ENCODE measurements at regions not wholly inside any gene's neighbourhood (a gene's known extent, or its start where the extent isn't known, plus 50 kb on each side); places are given as distances from the start of the nearest gene placed in this dataset.

DNA sequence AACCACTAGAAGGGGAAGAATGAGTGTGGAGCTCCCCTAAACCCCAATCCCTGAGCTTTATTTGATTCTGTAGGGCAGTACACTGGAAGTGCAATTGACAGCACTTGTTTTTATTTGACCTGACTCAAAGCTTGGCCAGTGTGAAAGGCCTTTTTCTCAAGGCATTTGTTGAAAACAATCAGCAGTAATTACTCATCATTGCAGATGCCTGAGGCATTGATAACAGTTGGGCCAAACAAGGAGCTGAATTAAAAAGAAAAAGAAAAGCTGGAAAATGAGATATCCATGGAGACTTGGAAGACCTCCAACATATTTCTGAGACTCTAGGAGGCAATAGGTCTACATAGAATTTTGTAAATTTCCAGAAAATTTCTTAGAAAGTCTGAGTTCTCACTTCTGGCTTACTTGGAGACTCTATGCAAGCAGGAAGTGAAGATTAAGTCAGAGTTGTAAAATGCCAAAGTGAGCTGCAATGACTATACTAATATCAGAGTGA lies 200.8 kb upstream of the KCNJ16 start:
- POLR2A ChIA-PET: no interaction called here
- CTCF ChIA-PET (ENCODE audit: low intra/inter-chr PET ratio): no interaction called here

DNA sequence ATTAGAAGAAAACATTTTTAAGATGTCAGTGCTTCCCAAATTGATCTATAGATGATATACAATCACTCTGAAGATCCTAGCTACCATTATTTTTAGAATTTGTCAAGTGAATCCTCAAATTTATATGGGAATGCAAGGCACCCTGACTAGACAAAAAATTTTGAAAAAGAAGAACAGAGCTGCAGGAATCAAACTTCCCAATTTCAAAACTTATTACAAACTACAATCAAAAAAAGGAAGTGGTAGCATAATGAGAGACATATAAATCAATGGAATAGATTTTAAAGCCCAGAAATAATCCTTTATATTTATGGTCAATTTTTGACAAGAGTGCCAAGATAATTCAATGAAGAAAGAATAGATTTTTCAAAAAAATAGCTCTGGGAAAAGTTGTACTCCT lies 198.3 kb upstream of the KCNJ16 start:
- ChIA-PET POLR2A (no interaction called here), CTCF (ENCODE audit: low intra/inter-chr PET ratio) (no interaction called here)
- Histone ChIP-seq H3K36me3 (ENCODE audit: control insufficient read depth, insufficient read depth, low read length) (no peaks in the 10 kb centered on the region), H2AFZ (ENCODE audit: low read depth, low read length) (no peak overlapping the region), H3K27ac (ENCODE audit: extremely low read depth, low read depth, low read length) (no peak overlapping the region), H3K9ac (ENCODE audit: insufficient read depth in 1 of 2, low read depth in 2 of 2, low read length in 2 of 2) (no peak overlapping the region), H3K79me2 (ENCODE audit: control insufficient read depth, insufficient read depth, low read length) (no peaks in the 10 kb centered on the region), H3K4me3 (no peak overlapping the region), H3K9me1 (ENCODE audit: control insufficient read depth, insufficient read depth, low read length) (no peaks in the 10 kb centered on the region), H3K4me2 (ENCODE audit: insufficient read depth, low read length) (no peak overlapping the region), H3K27me3 (ENCODE audit: control insufficient read depth in 2 of 2, insufficient read depth in 2 of 2, low read length in 2 of 2) (no peaks in the 10 kb centered on the region), H4K20me1 (replicated peaks; ENCODE audit: control insufficient read depth, insufficient read depth, low read length) (no peaks in the 10 kb centered on the region), H3K9me3 (replicated peaks; ENCODE audit: control insufficient read depth, insufficient read depth, low read depth, low read length) (0 out of 2 replicates have a peak, but pooled peaks cover 2% of the 10 kb centered on the region), H3K4me1 (replicated peaks in 1 of 2; ENCODE audit: control insufficient read depth in 2 of 2, insufficient read depth in 2 of 2, low read length in 2 of 2) (peaks cover 0 to 1% of the 10 kb centered on the region in 2 experiments; a peak in 2 of 5 replicates)
- FAIRE-seq: no peak
- no peak for ATAC-seq
- in situ Hi-C loops (cut with MboI): no loop called here
- no peak for DNase-seq (ENCODE audit: extremely low read depth in 1 of 4, low spot score in 3 of 4)
- intact Hi-C loops (cut with micrococcal nuclease): no loop called here
- BruUV-seq (replicated peaks): no TSS peak
- TF ChIP-seq GATAD2A (IDR thresholded peaks at IDR 0.05) (no peak), IRF9 (tag; IDR thresholded peaks at IDR 0.05) (no peak), PML (IDR thresholded peaks at IDR 0.05; ENCODE audit: low read length) (no peak), HNRNPUL1 (IDR thresholded peaks at IDR 0.05; ENCODE audit: low read length) (no peak)
- TF ChIP-seq, protein P1, sequence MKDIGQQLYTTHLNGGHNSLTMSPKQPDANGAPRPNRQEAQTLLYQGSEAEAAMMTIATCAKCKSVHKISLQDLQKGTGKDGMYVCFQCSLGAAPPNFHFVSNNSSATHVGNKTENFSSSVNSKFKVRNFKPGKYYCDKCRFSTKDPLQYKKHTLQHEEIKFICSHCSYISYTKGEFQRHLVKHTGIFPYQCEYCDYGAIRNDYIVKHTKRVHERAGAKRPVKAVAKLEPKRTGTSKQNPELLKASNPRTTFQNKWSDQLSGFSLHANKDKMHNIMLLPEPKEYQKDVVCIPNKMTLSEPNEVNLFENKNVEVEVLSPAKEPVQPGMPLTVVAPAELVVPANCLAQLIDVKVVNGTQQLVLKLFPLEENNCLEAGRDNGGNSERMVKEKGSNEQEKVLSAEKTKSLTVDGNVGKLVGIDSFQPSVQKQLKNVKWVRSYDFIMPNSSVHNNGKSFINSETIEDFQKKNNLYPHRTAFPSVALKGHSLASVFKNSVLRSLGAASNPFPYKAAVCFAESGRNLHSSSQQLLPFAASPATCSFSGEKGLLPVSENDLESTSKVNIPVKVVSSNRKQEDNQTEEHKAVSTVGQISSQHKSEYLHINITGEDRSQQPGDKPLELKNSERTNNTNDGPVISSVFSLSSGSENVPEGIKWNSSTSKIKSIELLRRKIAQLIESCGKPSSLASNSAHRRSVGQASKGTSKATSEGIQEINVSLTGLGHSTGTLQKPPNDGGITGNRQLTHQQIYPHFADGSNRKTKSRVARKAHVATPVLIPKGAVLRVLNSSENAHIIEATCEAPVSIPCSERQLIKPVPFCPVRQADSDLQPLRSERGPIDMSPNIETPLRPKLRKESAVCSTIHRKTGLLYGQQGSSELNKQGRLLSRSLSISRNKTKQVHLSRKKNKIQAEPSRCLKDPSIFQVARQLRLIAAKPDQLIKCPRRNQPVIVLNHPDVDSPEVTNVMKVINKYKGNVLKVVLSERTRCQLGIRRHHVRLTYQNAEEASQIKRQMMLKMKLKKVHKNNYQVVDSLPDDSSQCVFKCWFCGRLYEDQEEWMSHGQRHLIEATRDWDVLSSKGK (CRISPR knock-in tag; IDR thresholded peaks at IDR 0.05): no peak

More for the DNA sequence above, 200.8 kb upstream of the KCNJ16 start:
- Histone ChIP-seq H3K4me1 (replicated peaks in 1 of 2; ENCODE audit: control insufficient read depth in 2 of 2, insufficient read depth in 2 of 2, low read length in 2 of 2) (no peaks in the 10 kb centered on the region; a peak in 2 of 5 replicates), H3K27me3 (ENCODE audit: control insufficient read depth in 2 of 2, insufficient read depth in 2 of 2, low read length in 2 of 2) (no peaks in the 10 kb centered on the region), H2AFZ (ENCODE audit: low read depth, low read length) (0 out of 2 replicates have a peak overlapping the region, but pooled peaks have one; percentile 40), H3K27ac (ENCODE audit: extremely low read depth, low read depth, low read length) (peak overlapping the region; percentile 43; the same call in 1 of the 3 replicates), H3K4me3 (no peak overlapping the region), H3K9me1 (ENCODE audit: control insufficient read depth, insufficient read depth, low read length) (no peaks in the 10 kb centered on the region), H3K9ac (ENCODE audit: insufficient read depth in 1 of 2, low read depth in 2 of 2, low read length in 2 of 2) (no peak overlapping the region), H3K9me3 (replicated peaks; ENCODE audit: control insufficient read depth, insufficient read depth, low read depth, low read length) (0 out of 2 replicates have a peak, but pooled peaks cover 2% of the 10 kb centered on the region), H3K79me2 (ENCODE audit: control insufficient read depth, insufficient read depth, low read length) (no peaks in the 10 kb centered on the region), H3K36me3 (ENCODE audit: control insufficient read depth, insufficient read depth, low read length) (no peaks in the 10 kb centered on the region), H3K4me2 (ENCODE audit: insufficient read depth, low read length) (no peak overlapping the region), H4K20me1 (replicated peaks; ENCODE audit: control insufficient read depth, insufficient read depth, low read length) (no peaks in the 10 kb centered on the region)
- FAIRE-seq: no peak
- in situ Hi-C loops (cut with MboI) (no loop called here), intact Hi-C loops (cut with micrococcal nuclease) (no loop called here)
- no TSS peak for BruUV-seq (replicated peaks)
- TF ChIP-seq MYC (IDR thresholded peaks at IDR 0.05; ENCODE audit: low read depth, low read length) (no peak), MYC (CRISPR knock-in tag; IDR thresholded peaks at IDR 0.05; ENCODE audit: borderline replicate concordance, low read depth) (no peak), CBFA2T3 (IDR thresholded peaks at IDR 0.05) (peak; percentile 44), CBFA2T2 (conservative IDR thresholded peaks at IDR 0.05) (0 out of 2 replicates have a peak, but pooled peaks have one; percentile 12), DPF2 (IDR thresholded peaks at IDR 0.05) (peak; percentile 29; the same call in 1 of the 2 replicates), TRIM24 (IDR thresholded peaks at IDR 0.05) (0 out of 4 replicates have a peak, but pooled peaks of 1 of the 2 experiments have one; percentile 35), EP300 (IDR thresholded peaks at IDR 0.05; ENCODE audit: low read length) (peak; percentile 25; the same call in 1 of the 2 replicates), NFIC (IDR thresholded peaks at IDR 0.05) (peak; percentile 74), CBX3 (IDR thresholded peaks at IDR 0.05; ENCODE audit: borderline replicate concordance in 1 of 2, low read length in 2 of 2) (0 out of 3 replicates have a peak, but pooled peaks of 1 of the 2 experiments have one; percentile 44), ARID1B (IDR thresholded peaks at IDR 0.05) (peak; percentile 33; the same call in 1 of the 2 replicates), ZNF785 (CRISPR knock-in tag; IDR thresholded peaks at IDR 0.05) (no peak), BHLHE40 (IDR thresholded peaks at IDR 0.05; ENCODE audit: low read length) (no peak), RAD21 (CRISPR knock-in tag; conservative IDR thresholded peaks at IDR 0.05 in 1 of 2, IDR thresholded peaks at IDR 0.05 in 1 of 2) (0 out of 4 replicates have a peak, but pooled peaks of 1 of the 2 experiments have one; percentile 22), ZFPM2 (CRISPR knock-in tag; IDR thresholded peaks at IDR 0.05) (no peak)
- ATAC-seq: peak; percentile 57
- DNase-seq (ENCODE audit: extremely low read depth in 1 of 4, low spot score in 3 of 4): peak in 1 of 4 experiments; percentile 34

All from K562 (cell line).